PC-3 (cell line): ENCODE measurements at regions not wholly inside any gene's neighbourhood (a gene's known extent, or its start where the extent isn't known, plus 50 kb on each side); places are given as distances from the start of the nearest gene placed in this dataset.

ENCODE experiments used
- ATAC-seq: fragments of 200-7000 bp; cut with Tn5 transposase; 2 replicates; pipeline ENCODE4 v1.9.1; 2020; ENCODE audit warnings: mild to moderate bottlenecking, moderate library complexity
- BruUV-seq: library from RNA; stranded (reverse); fragments of 400-500 nt; replicated peaks from 2 replicates; lab custom pipeline; 2021; lab: Mats Ljungman, UMichigan
- CTCF ChIA-PET: fragments of 300-600 bp; sonication (Branson Sonifier 250); formaldehyde crosslinking; loops from one replicate; lab custom pipeline; 2022; ENCODE audit warnings: antibody characterized with exemption; lab: Charles Lee
- POLR2A ChIA-PET: fragments of 300-600 bp; sonication (Branson Sonifier 250); formaldehyde crosslinking; loops from one replicate; lab custom pipeline; 2022; ENCODE audit warnings: antibody characterized with exemption; ENCODE audit not compliant: unreplicated experiment; lab: Charles Lee
- DNase-seq: peaks from one replicate; pipeline ENCODE4 v3.0.0-alpha.2; 2015
- H2AFZ ChIP-seq: fragments of 300-600 bp; sonication (generic); 2 replicates; pipeline ENCODE4 v1.6.0; 2016; ENCODE audit warnings: antibody characterized with exemption, low read length
- H3F3A ChIP-seq: fragments of 300-600 bp; sonication (generic); one replicate; pipeline ENCODE4 v1.6.0; 2017; ENCODE audit warnings: antibody characterized with exemption, low read length, control low read depth, mild to moderate bottlenecking; ENCODE audit not compliant: unreplicated experiment
- H3K27ac ChIP-seq: fragments of 300-600 bp; sonication (generic); 2 replicates; pipeline ENCODE4 v1.5.1; 2016; ENCODE audit warnings: mild to moderate bottlenecking, low read length
- H3K27me3 ChIP-seq: fragments of 300-600 bp; sonication (generic); 2 replicates; pipeline ENCODE4 v1.6.1; 2016; ENCODE audit warnings: low read length, mixed read lengths
- H3K36me3 ChIP-seq: fragments of 300-600 bp; sonication (generic); 2 replicates; pipeline ENCODE4 v1.6.1; 2016; ENCODE audit warnings: low read depth, mixed run types, low read length, mixed read lengths
- H3K4me1 ChIP-seq: fragments of 300-600 bp; sonication (generic); 2 replicates; pipeline ENCODE4 v1.5.1; 2016; ENCODE audit warnings: low read length; ENCODE audit not compliant: insufficient read depth
- H3K4me2 ChIP-seq: fragments of 300-600 bp; sonication (generic); 2 replicates; pipeline ENCODE4 v1.6.0; 2016; ENCODE audit warnings: low read length
- H3K4me3 ChIP-seq: fragments of 300-600 bp; sonication (generic); 2 replicates; pipeline ENCODE4 v1.5.1; 2016; ENCODE audit warnings: mild to moderate bottlenecking, low read length, mixed read lengths
- H3K79me2 ChIP-seq: fragments of 300-600 bp; sonication (generic); 2 replicates; pipeline ENCODE4 v1.6.1; 2017; ENCODE audit warnings: low read length, mixed read lengths
- H3K9ac ChIP-seq: fragments of 300-600 bp; sonication (generic); 2 replicates; pipeline ENCODE4 v1.6.0; 2016; ENCODE audit warnings: mild to moderate bottlenecking, low read length
- H3K9me2 ChIP-seq: fragments of 300-600 bp; sonication (generic); replicated peaks from 2 replicates; pipeline ENCODE4 v1.6.1; 2016; ENCODE audit warnings: mixed run types, low read length, mixed read lengths
- H3K9me3 ChIP-seq: fragments of 300-600 bp; sonication (generic); 2 replicates; pipeline ENCODE4 v1.6.1; 2016; ENCODE audit warnings: low read length, mixed read lengths
- H4K20me1 ChIP-seq: fragments of 300-600 bp; sonication (generic); 2 replicates; pipeline ENCODE4 v1.6.1; 2016; ENCODE audit warnings: low read length, mixed read lengths
- CTCF ChIP-seq: fragments of 300-600 bp; sonication (generic); conservative IDR thresholded peaks from 2 replicates; pipeline ENCODE4 v1.5.1; 2017; ENCODE audit warnings: antibody characterized with exemption, low read depth, mild to moderate bottlenecking, low read length
- EZH2 ChIP-seq: fragments of 300-600 bp; sonication (generic); IDR thresholded peaks from one replicate; pipeline ENCODE4 v1.6.1; 2017; ENCODE audit warnings: antibody characterized with exemption, mild to moderate bottlenecking, low read length; ENCODE audit not compliant: unreplicated experiment
- EZH2phosphoT487 ChIP-seq: fragments of 300-600 bp; sonication (generic); IDR thresholded peaks from 2 replicates; pipeline ENCODE4 v1.6.1; 2018; ENCODE audit warnings: mild to moderate bottlenecking, antibody characterized with exemption, low read length, borderline replicate concordance
- intact Hi-C: fragments of 100-400 bp; cut with micrococcal nuclease; formaldehyde crosslinking; loops from 2 replicates; pipeline ENCODE4 v1.9.0; 2023

GRCh38 chr7:156478486-156478885 is 162.1 kb upstream of the RNF32 start:
- BruUV-seq = no TSS peak
- Histone ChIP-seq H3K9ac (no peak overlapping the region), H3K4me3 (no peak overlapping the region), H3K36me3 (no peaks in the 10 kb centered on the region), H4K20me1 (no peaks in the 10 kb centered on the region), H3K27me3 (peaks cover 14% of the 10 kb centered on the region; the same call in 1 of the 2 replicates), H3K4me2 (no peak overlapping the region), H3K4me1 (peaks cover 12% of the 10 kb centered on the region), H3F3A (no peaks in the 10 kb centered on the region), H3K9me3 (no peaks in the 10 kb centered on the region), H2AFZ (no peak overlapping the region), H3K79me2 (no peaks in the 10 kb centered on the region), H3K9me2 (no peaks in the 10 kb centered on the region), H3K27ac (no peak overlapping the region)
- DNase-seq (no peak), ATAC-seq (no peak)
- ChIA-PET CTCF (no interaction called here), POLR2A (no interaction called here)
- TF ChIP-seq EZH2phosphoT487 (no peak), EZH2 (no peak), CTCF (no peak)
- intact Hi-C loops = loop anchor here (10.0 kb wide), 2 partner anchors 336 to 514 kb away; no protein-coding TSS in a partner anchor

- Histone ChIP-seq H3F3A (no peaks in the 10 kb centered on the region), H3K27me3 (0 out of 2 replicates have a peak, but pooled peaks cover 4% of the 10 kb centered on the region), H3K79me2 (no peaks in the 10 kb centered on the region), H3K36me3 (no peaks in the 10 kb centered on the region), H3K9me3 (no peaks in the 10 kb centered on the region), H3K4me2 (no peak overlapping the region), H3K9me2 (no peaks in the 10 kb centered on the region), H3K4me3 (no peak overlapping the region), H2AFZ (no peak overlapping the region), H3K9ac (no peak overlapping the region), H3K27ac (no peak overlapping the region), H3K4me1 (peaks cover 12% of the 10 kb centered on the region), H4K20me1 (no peaks in the 10 kb centered on the region)
- no peak for TF ChIP-seq CTCF
- CTCF ChIA-PET = no interaction called here
- ATAC-seq (peak; percentile 54), DNase-seq (peak; percentile 62)
- POLR2A ChIA-PET = no interaction called here
- intact Hi-C loops = loop anchor here (10.0 kb wide), 2 partner anchors 339 to 511 kb away; no protein-coding TSS in a partner anchor
- no TSS peak for BruUV-seq
Measured at GRCh38 chr7:156475666-156476065, 164.9 kb upstream of the RNF32 start.

- ChIA-PET CTCF (no interaction called here), POLR2A (no interaction called here)
- Histone ChIP-seq H3F3A (no peaks in the 10 kb centered on the region), H3K36me3 (no peaks in the 10 kb centered on the region), H3K4me2 (no peak overlapping the region), H2AFZ (no peak overlapping the region), H3K27me3 (0 out of 2 replicates have a peak, but pooled peaks cover 3% of the 10 kb centered on the region), H3K9me3 (no peaks in the 10 kb centered on the region), H3K4me3 (no peak overlapping the region), H3K27ac (no peak overlapping the region), H3K79me2 (no peaks in the 10 kb centered on the region), H4K20me1 (no peaks in the 10 kb centered on the region), H3K4me1 (peaks cover 12% of the 10 kb centered on the region), H3K9ac (no peak overlapping the region), H3K9me2 (no peaks in the 10 kb centered on the region)
- no peak for ATAC-seq
- intact Hi-C loops = loop anchor here (10.0 kb wide), 2 partner anchors 340 to 510 kb away; no protein-coding TSS in a partner anchor
- BruUV-seq = no TSS peak
- DNase-seq = no peak
- TF ChIP-seq EZH2 = no peak
- no peak for TF ChIP-seq EZH2phosphoT487
- TF ChIP-seq CTCF = no peak
Measured at GRCh38 chr7:156475179-156475578, 165.4 kb upstream of the RNF32 start.
